ENCODE measurements at regions not wholly inside any gene's neighbourhood (a gene's known extent, or its start where the extent isn't known, plus 50 kb on each side); places are given as distances from the start of the nearest gene placed in this dataset.

- DNase-seq (ENCODE audit: low read depth), result no peak
Measured at GRCh38 chr1:14100919-14101318, 400.9 kb downstream of the PRDM2 start.

- no peak for DNase-seq (ENCODE audit: low read depth)
Measured at GRCh38 chr1:14102180-14102579, 402.2 kb downstream of the PRDM2 start.

DNA sequence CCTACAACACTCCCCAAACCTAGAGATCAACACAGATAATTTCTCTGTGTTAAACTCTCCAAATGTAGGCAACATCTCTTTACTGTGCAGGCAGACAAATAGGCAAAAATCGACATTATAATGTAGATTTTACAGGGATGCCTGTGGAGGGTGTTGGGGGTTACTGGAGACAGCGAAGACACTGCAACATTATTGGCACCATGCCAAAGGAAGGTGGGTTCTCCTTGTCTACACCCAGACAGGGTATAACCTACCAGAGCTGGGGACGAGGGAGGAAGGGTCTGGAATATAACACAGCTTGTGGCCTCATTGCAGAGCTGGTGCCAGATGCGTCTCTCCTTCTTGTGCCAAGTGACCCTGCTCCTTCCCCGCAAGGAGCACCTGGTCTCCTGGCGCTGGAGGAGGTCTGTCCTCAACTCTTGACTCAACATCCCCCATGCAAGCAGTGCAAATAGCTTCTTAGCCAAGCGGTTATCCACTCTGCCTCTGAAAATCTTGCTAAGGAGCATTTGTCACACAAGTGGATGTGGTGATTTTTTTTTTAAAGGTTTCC, 404.0 kb downstream of the PRDM2 start:
- no peak for DNase-seq (ENCODE audit: low read depth)

GRCh38 chr1:14106126-14106525, 406.1 kb downstream of the PRDM2 start:
- DNase-seq (ENCODE audit: low read depth), result no peak

GRCh38 chr1:14106679-14107313, 406.8 kb downstream of the PRDM2 start:
- no peak for DNase-seq (ENCODE audit: low read depth)

GRCh38 chr1:14108356-14109275, 408.6 kb downstream of the PRDM2 start:
- no peak for DNase-seq (ENCODE audit: low read depth)

DNA sequence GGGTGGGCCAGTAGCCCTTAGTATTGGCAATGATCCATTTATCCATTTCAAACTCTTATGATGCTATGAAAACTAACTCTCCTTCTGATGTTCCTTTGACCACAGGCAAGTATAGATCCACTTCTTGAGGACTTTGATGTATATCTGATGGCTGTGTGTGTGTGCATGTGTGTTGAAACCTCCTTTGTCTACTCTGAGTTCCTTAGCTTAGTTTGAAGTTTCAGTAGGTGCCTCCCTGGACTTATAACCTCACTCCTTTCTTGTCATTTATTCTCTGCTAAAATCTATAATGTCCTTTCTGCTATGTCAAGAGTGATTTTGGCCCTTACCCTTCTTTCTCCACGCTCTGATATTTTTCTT, 409.3 kb downstream of the PRDM2 start:
- DNase-seq (ENCODE audit: low read depth), result no peak

GRCh38 chr1:14110040-14110439, 410.1 kb downstream of the PRDM2 start:
- DNase-seq (ENCODE audit: low read depth), result no peak

DNA sequence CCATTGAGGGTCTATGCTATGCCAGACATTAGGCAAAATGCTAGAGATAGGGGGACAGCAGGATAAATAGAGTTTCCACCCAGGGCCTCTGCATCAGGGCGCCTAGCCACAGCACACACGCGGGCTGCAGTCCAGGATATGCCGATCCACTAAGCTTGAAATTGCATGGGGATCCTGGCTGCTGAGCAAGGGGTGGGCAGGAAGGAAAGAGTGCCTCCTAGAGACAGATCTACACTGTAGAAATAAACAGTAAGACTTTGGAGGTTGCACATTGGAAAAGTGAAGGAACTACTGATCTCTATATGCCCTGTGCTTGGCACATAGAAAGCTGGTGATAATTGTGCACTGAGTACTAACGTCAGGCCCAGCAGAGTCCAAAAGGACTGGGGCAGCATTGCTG, 411.1 kb downstream of the PRDM2 start:
- no peak for DNase-seq (ENCODE audit: low read depth)

DNA sequence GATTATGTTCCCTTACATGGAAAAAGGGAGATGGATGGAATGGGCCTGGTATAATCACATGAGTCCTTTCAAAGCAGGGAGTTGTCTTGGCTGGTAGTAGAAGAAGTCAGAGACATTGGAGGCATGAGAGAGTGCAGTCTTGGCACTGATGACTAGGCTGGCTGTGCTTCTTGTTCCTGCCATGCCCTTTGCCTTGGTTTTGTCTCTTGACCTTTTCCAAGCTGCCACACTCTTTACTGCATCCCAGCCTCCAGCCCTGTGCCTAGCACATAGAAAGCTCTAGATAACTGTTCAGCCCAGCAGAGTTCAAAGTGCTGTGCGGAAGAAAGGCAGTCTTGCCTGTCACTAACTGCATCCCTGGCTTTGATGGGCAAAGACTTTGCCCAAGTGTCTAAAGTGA, 412.6 kb downstream of the PRDM2 start:
- DNase-seq (ENCODE audit: low read depth), result no peak

DNA sequence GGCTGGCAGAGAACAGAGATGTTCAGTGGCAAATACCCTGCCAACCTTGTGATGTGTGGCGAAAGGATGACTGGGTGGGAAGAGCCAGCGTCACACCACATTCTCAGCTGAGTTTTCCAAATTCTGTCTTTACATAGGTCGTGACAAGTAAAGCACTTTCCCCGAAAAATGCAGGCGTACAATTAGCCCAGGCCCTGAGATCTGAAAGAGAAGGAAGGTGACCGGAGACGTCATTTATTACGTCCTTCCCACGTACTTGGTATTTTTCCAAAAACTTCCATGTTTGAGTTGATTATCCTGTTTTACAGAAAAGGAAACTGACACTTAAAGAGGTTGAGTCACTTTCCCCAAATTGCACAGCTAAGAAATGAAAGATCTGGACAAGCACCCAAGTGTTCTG, 413.3 kb downstream of the PRDM2 start:
- DNase-seq (ENCODE audit: low read depth), result no peak

- no peak for DNase-seq (ENCODE audit: low read depth)
Measured at GRCh38 chr1:14113841-14114567, 414.0 kb downstream of the PRDM2 start.

GRCh38 chr1:14115976-14116375, 416.0 kb downstream of the PRDM2 start:
- DNase-seq (ENCODE audit: low read depth), result no peak

GRCh38 chr1:14117700-14118099, 417.7 kb downstream of the PRDM2 start:
- no peak for DNase-seq (ENCODE audit: low read depth)

DNA sequence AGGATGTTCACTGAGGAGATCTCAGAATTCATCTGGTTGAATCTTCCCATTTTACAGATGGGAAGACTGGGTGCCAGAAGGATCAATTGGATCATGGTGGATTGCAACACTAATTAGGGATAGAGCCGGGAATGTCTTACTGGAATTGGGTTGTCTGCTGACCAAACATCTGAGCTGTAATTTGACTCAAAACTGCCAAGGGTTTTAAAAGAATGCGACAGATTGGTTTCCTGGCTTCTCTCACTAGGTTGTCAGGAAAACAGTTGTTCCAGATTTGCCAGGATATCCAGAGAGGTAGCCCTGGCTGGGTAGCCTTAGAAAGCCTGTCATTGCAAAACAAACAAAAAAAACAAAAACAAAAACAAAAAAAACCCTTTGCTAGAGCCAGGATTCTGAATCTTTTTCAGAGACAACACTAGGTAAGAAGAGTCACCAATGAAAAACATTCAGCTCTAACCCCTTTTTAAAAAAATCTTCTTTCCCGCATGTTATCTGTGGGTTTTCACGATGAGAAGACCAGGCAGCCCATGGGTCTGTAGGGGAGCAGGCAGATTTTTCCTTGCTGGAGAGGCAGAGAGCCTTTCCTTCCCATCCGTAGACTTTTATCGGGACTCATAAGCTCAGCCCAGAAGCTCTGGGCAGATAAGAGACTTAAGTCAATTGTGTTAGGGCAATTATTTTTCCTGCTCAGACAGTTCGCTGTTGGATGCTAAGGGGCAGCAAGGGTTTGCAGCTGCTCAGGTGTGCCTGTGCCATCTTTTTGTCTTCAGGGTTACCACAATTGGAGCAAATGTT, 418.9 kb downstream of the PRDM2 start:
- no peak for DNase-seq (ENCODE audit: low read depth)

GRCh38 chr1:14120895-14121294, 420.9 kb downstream of the PRDM2 start:
- DNase-seq (ENCODE audit: low read depth), result no peak

DNA sequence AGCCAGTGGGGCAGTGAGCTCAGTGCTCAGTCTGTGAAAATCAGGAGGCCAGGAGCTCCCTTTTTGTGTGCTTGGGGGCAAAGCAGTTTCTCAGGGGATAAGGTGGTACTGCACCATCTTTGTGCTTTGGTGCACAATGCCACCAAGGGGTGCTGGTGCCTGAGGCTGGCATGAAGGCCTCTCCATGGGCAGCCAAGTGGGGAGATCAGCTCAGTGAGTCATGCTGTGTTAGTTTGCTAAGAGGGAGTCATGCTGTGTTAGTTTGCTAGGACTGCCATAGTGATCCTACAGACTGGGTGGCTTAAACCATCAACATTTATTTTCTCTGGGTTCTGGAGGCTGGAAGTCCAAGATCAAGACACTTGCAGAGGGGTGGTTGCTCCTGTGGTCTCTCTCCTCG, 428.1 kb downstream of the PRDM2 start:
- DNase-seq (ENCODE audit: low read depth), result no peak

GRCh38 chr1:14129009-14129408, 429.0 kb downstream of the PRDM2 start:
- DNase-seq (ENCODE audit: low read depth), result no peak

GRCh38 chr1:14135070-14135469, 435.1 kb downstream of the PRDM2 start:
- DNase-seq (ENCODE audit: low read depth), result no peak

- DNase-seq (ENCODE audit: low read depth), result no peak
Measured at GRCh38 chr1:14136152-14136763, 436.3 kb downstream of the PRDM2 start.

GRCh38 chr1:14136881-14137280, 436.9 kb downstream of the PRDM2 start:
- DNase-seq (ENCODE audit: low read depth), result no peak
